H9 (cell line): ENCODE measurements at regions not wholly inside any gene's neighbourhood (a gene's known extent, or its start where the extent isn't known, plus 50 kb on each side); places are given as distances from the start of the nearest gene placed in this dataset.
"Not testable (repeated sequence)": the region's sequence is repeated elsewhere in the genome, so short reads cannot be mapped to it uniquely, and the experiment has no call there.

Experiments
- DNase-seq: peaks from one replicate; pipeline ENCODE4 v3.0.0-alpha.2; 2017
- H2AFZ ChIP-seq: one replicate; pipeline ENCODE4 v1.6.1; 2013; ENCODE audit warnings: mild to moderate bottlenecking, low read length, control low read depth, moderate library complexity
- H2AK5ac ChIP-seq: 2 replicates; pipeline ENCODE4 v1.6.1; 2013; ENCODE audit warnings: low read length, control low read depth, mixed read lengths; ENCODE audit not compliant: insufficient read length
- H2BK120ac ChIP-seq: one replicate; pipeline ENCODE4 v1.6.1; 2013; ENCODE audit warnings: low read depth, mild to moderate bottlenecking, low read length, control low read depth, inconsistent platforms; ENCODE audit not compliant: poor library complexity, severe bottlenecking
- H2BK12ac ChIP-seq: 2 replicates; pipeline ENCODE4 v1.6.1; 2013; ENCODE audit warnings: low read length, control low read depth, mixed read lengths, low read depth; ENCODE audit not compliant: insufficient read length
- H2BK15ac ChIP-seq: 2 replicates; pipeline ENCODE4 v1.6.1; 2013; ENCODE audit warnings: low read depth, low read length, control low read depth
- H2BK20ac ChIP-seq: one replicate; pipeline ENCODE4 v1.6.1; 2013; ENCODE audit warnings: low read depth, mild to moderate bottlenecking, low read length, control low read depth, inconsistent platforms; ENCODE audit not compliant: poor library complexity, severe bottlenecking
- H2BK5ac ChIP-seq: 2 replicates; pipeline ENCODE4 v1.6.1; 2013; ENCODE audit warnings: low read length, control low read depth, mixed read lengths; ENCODE audit not compliant: insufficient read length
- H3K14ac ChIP-seq: 2 replicates; pipeline ENCODE4 v1.6.1; 2013; ENCODE audit warnings: low read length, control low read depth; ENCODE audit not compliant: insufficient read depth
- H3K18ac ChIP-seq: 2 replicates; pipeline ENCODE4 v1.6.1; 2013; ENCODE audit warnings: low read depth, mild to moderate bottlenecking, mixed read lengths, low read length, control low read depth; ENCODE audit not compliant: insufficient read length
- H3K23ac ChIP-seq: 2 replicates; pipeline ENCODE4 v1.6.1; 2013; ENCODE audit warnings: low read length, control low read depth, mixed read lengths, low read depth; ENCODE audit not compliant: insufficient read length
- H3K23me2 ChIP-seq: 2 replicates; pipeline ENCODE4 v1.6.1; 2013; ENCODE audit warnings: low read depth, mild to moderate bottlenecking, mixed read lengths, low read length, control low read depth; ENCODE audit not compliant: insufficient read length, poor library complexity, severe bottlenecking
- H3K27ac ChIP-seq: 2 replicates; pipeline ENCODE4 v1.5.1; 2013; ENCODE audit warnings: low read length, control low read depth, mixed read lengths, low read depth; ENCODE audit not compliant: insufficient read length
- H3K27me3 ChIP-seq: 2 replicates; pipeline ENCODE4 v1.6.1; 2013; ENCODE audit warnings: low read length, control low read depth, inconsistent platforms; ENCODE audit not compliant: insufficient read depth
- H3K4ac ChIP-seq: 2 replicates; pipeline ENCODE4 v1.6.1; 2013; ENCODE audit warnings: low read depth, mild to moderate bottlenecking, control low read depth, inconsistent platforms, low read length, moderate library complexity
- H3K4me1 ChIP-seq: 2 replicates; pipeline ENCODE4 v1.6.1; 2013; ENCODE audit warnings: low read length, control low read depth, inconsistent platforms; ENCODE audit not compliant: insufficient read depth
- H3K4me2 ChIP-seq: 2 replicates; pipeline ENCODE4 v1.6.1; 2013; ENCODE audit warnings: low read length, control low read depth, mixed read lengths; ENCODE audit not compliant: insufficient read length, insufficient read depth
- H3K56ac ChIP-seq: 2 replicates; pipeline ENCODE4 v1.6.1; 2013; ENCODE audit warnings: low read depth, mild to moderate bottlenecking, mixed read lengths, low read length, control low read depth; ENCODE audit not compliant: insufficient read length
- H3K79me1 ChIP-seq: 2 replicates; pipeline ENCODE4 v1.6.1; 2013; ENCODE audit warnings: low read depth, mild to moderate bottlenecking, moderate library complexity, low read length, control low read depth, inconsistent platforms; ENCODE audit not compliant: insufficient read depth, poor library complexity, severe bottlenecking
- H3K79me2 ChIP-seq: 2 replicates; pipeline ENCODE4 v1.6.1; 2013; ENCODE audit warnings: low read length, control low read depth, inconsistent platforms; ENCODE audit not compliant: insufficient read depth
- H3K9ac ChIP-seq: 2 replicates; pipeline ENCODE4 v1.6.1; 2013; ENCODE audit warnings: low read length, control low read depth, mixed read lengths; ENCODE audit not compliant: insufficient read length; ENCODE audit errors: extremely low read depth
- H3K9me3 ChIP-seq: one replicate; pipeline ENCODE4 v1.6.1; 2013; ENCODE audit warnings: low read depth, low read length, inconsistent platforms; ENCODE audit not compliant: control insufficient read depth
- H3T11ph ChIP-seq: one replicate; pipeline ENCODE4 v1.6.1; 2013; ENCODE audit warnings: mild to moderate bottlenecking, low read length, control low read depth, inconsistent platforms
- H4K20me1 ChIP-seq: one replicate; pipeline ENCODE4 v1.6.1; 2013; ENCODE audit not compliant: control insufficient read depth, insufficient read length, insufficient read depth
- H4K5ac ChIP-seq: 2 replicates; pipeline ENCODE4 v1.6.1; 2013; ENCODE audit warnings: low read depth, mild to moderate bottlenecking, mixed read lengths, low read length, control low read depth; ENCODE audit not compliant: insufficient read length
- H4K8ac ChIP-seq: replicated peaks from 2 replicates; pipeline ENCODE4 v1.6.1; 2013; ENCODE audit warnings: low read length, control low read depth, mixed read lengths, low read depth; ENCODE audit not compliant: insufficient read length
- H4K91ac ChIP-seq: 2 replicates; pipeline ENCODE4 v1.6.1; 2013; ENCODE audit warnings: low read depth, mild to moderate bottlenecking, moderate library complexity, mixed read lengths, low read length, control low read depth; ENCODE audit not compliant: insufficient read length
- H3K27ac Mint-ChIP-seq, 3 experiments: 2 replicates in 2 of 3; 3 replicates in 1 of 3; pipeline ENCODE4 v1.8.0; 2020 to 2021; ENCODE audit warnings: mixed read lengths in 3 of 3, mild to moderate bottlenecking in 1 of 3, moderate library complexity in 1 of 3
- H3K27me3 Mint-ChIP-seq: 2 replicates; pipeline ENCODE4 v1.8.0; 2021; ENCODE audit warnings: low read depth, mild to moderate bottlenecking, moderate library complexity, mixed read lengths
- H3K36me3 Mint-ChIP-seq, 3 experiments: 2 replicates in 2 of 3; 3 replicates in 1 of 3; pipeline ENCODE4 v1.8.0; 2020 to 2021; ENCODE audit warnings: low read depth in 3 of 3, mixed read lengths in 3 of 3; ENCODE audit not compliant: insufficient read depth in 1 of 3
- H3K4me1 Mint-ChIP-seq, 2 experiments: 2 replicates each; pipeline ENCODE4 v1.8.0; 2020; ENCODE audit warnings: mixed read lengths in 2 of 2
- H3K4me3 Mint-ChIP-seq, 2 experiments: 2 replicates in 1 of 2; 3 replicates in 1 of 2; pipeline ENCODE4 v1.8.0; 2020 to 2021; ENCODE audit warnings: mild to moderate bottlenecking in 2 of 2, mixed read lengths in 2 of 2, moderate library complexity in 1 of 2
- H3K9me3 Mint-ChIP-seq, 2 experiments: 2 replicates in 1 of 2; 3 replicates in 1 of 2; pipeline ENCODE4 v1.8.0; 2020; ENCODE audit warnings: mild to moderate bottlenecking in 2 of 2, mixed read lengths in 2 of 2, moderate library complexity in 1 of 2
- WGBS: extraction: QIAGEN DNeasy Blood & Tissue Kit; methylation state at CpG from one replicate; pipeline ENCODE4 v1.1.7; 2013; ENCODE audit warnings: missing lambda C conversion rate, low lambda C conversion rate, mixed read lengths; ENCODE audit not compliant: insufficient read length; ENCODE audit errors: extremely low coverage; 5-methylcytosine and 5-hydroxymethylcytosine counted together

DNA sequence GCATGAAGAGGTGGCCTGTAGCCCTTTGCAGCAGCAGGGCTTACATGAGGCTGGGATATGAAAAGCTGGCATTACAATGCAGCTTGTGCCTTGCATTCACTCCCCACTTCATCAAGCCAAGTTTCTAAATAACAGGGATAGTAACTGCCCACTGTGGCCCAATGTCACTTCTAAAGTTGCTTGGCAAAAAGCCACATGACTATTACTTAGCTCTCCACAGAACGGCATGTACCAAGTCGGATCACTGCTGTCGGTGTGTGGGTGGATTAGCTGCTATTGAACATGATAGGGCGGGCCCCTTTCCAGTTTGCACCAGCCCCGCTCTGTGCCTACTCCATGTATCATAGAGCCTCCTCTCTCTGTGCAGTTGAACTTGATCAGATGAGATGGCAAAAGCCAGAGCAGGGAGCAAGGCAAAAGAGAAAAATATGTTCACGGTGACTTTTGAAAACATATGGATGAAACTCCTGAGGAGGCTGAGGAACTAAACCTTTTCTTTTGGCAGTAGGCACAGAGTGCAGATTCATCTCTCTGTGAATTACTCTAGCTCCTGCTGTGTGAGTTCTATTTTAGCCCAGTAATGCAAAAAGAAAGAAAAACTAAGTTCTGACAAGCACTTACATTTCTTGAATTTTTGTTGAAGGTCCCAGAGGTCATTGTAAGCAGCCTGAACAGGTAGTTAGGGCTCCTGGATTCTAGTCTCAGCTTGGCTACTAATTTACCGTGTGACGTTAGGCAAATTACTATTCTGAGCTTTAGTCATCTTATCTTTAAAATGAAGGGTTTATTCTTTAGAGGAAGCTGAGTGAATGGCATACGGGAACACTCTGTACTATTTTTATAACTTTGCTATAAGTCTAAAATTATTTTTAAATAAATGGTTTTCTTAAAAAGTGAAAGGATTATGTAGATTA is 125.6 kb upstream of the NBPF9 start:
- not testable (repeated sequence) for H4K5ac ChIP-seq, H3K23me2 ChIP-seq, H3T11ph ChIP-seq, H4K20me1 ChIP-seq, H3K27ac Mint-ChIP-seq, H2BK15ac ChIP-seq, H3K4me1 Mint-ChIP-seq, H2BK5ac ChIP-seq, H3K18ac ChIP-seq, H2BK12ac ChIP-seq, H3K79me1 ChIP-seq, H3K36me3 Mint-ChIP-seq, H3K23ac ChIP-seq, H3K27me3 ChIP-seq, H3K14ac ChIP-seq, H3K27me3 Mint-ChIP-seq, H3K9me3 ChIP-seq, H2BK20ac ChIP-seq, H4K8ac ChIP-seq, H3K4me3 Mint-ChIP-seq, H2AFZ ChIP-seq, H2AK5ac ChIP-seq, H3K79me2 ChIP-seq, H3K4ac ChIP-seq, H3K4me2 ChIP-seq, H3K27ac ChIP-seq, H4K91ac ChIP-seq, H2BK120ac ChIP-seq, H3K9ac ChIP-seq, H3K56ac ChIP-seq, H3K4me1 ChIP-seq, H3K9me3 Mint-ChIP-seq, DNase-seq
- no CpG with 5 or more reads among the region's 9 CpGs for WGBS

DNA sequence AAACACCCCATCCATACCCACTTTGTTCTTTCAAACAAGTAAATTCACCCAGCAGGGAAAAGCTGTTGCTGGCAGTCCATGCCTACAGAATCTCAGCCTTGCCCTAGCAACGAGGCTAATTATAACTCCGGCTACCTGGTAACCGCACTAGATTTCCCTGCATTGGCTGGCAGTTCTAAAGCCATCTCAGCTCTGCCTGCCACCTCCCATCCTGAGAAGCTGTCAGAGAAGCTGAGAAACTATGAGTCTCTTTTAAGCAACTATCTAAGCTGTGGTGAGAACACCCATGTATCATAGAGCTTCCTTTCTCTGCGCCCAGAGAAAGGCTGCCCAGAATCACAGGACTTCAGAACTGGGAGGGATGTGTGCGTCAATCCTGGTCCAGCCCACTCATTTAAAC is 126.5 kb upstream of the NBPF9 start:
- H3K4me2 ChIP-seq, H3T11ph ChIP-seq, H3K23me2 ChIP-seq, H4K5ac ChIP-seq, H2AK5ac ChIP-seq, H3K27ac ChIP-seq, H3K14ac ChIP-seq, H2BK20ac ChIP-seq, H4K20me1 ChIP-seq, H3K27me3 Mint-ChIP-seq, H3K56ac ChIP-seq, H2BK12ac ChIP-seq, H2BK15ac ChIP-seq, H3K9me3 ChIP-seq, H3K4ac ChIP-seq, H2BK5ac ChIP-seq, H4K8ac ChIP-seq, H3K18ac ChIP-seq, H3K9ac ChIP-seq, H2AFZ ChIP-seq, H3K36me3 Mint-ChIP-seq, H3K27ac Mint-ChIP-seq, DNase-seq, H3K79me2 ChIP-seq, H3K79me1 ChIP-seq, H4K91ac ChIP-seq, H3K4me1 ChIP-seq, H3K4me1 Mint-ChIP-seq, H2BK120ac ChIP-seq, H3K27me3 ChIP-seq, H3K9me3 Mint-ChIP-seq, H3K23ac ChIP-seq, H3K4me3 Mint-ChIP-seq: not testable (repeated sequence)
- no CpG with 5 or more reads among the region's 5 CpGs for WGBS
